ENCODE measurements at regions not wholly inside any gene's neighbourhood (a gene's known extent, or its start where the extent isn't known, plus 50 kb on each side); places are given as distances from the start of the nearest gene placed in this dataset.

DNA sequence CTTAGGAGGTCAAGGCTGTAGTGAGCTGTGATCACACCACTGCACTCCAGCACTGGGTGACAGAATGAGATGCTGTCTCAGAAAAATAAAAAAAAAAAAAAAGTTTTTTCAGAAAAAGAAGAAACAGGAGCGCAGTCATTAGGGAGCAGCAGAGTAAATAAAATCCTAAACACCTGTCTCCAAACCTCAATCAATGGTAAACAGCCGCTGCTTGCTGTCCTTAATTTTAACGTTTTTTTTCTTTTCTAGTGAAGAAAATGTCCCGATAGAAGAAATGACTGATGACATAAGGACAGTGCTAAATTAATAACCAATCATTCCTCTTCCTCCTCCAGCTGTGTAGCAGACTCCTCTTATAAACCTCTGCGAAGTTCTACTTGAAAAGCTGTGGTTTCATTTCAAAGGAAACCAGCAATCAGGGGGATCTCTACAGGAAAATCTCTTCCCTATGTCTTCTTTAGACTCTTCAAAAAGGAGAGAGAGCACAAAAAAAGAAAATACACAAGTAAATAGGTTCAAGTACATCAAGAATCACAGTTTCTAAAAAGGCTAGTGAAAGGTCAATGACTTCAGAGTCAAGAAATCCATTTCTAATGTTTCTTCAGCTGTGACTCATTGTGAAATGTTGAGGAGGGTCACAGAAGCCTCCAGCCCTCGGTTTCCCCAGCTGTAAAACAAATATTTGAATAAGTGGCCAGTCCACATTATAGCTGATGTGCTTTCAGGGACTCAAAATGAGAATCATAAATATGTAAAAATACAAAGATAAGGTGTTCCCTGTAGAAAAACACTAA, 127.6 kb downstream of the TMCO5A start:
- TF ChIP-seq EP300 (IDR thresholded peaks at IDR 0.05; ENCODE audit: borderline replicate concordance) (no peak), FOXM1 (IDR thresholded peaks at IDR 0.05; ENCODE audit: borderline replicate concordance, low read depth) (no peak), CEBPB (IDR thresholded peaks at IDR 0.05) (no peak), ZBTB7A (IDR thresholded peaks at IDR 0.05; ENCODE audit: low read depth) (no peak), TAF1 (IDR thresholded peaks at IDR 0.05; ENCODE audit: low read depth) (no peak)
- TF ChIP-seq, protein P1, sequence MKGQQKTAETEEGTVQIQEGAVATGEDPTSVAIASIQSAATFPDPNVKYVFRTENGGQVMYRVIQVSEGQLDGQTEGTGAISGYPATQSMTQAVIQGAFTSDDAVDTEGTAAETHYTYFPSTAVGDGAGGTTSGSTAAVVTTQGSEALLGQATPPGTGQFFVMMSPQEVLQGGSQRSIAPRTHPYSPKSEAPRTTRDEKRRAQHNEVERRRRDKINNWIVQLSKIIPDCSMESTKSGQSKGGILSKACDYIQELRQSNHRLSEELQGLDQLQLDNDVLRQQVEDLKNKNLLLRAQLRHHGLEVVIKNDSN (IDR thresholded peaks at IDR 0.05), result no peak

DNA sequence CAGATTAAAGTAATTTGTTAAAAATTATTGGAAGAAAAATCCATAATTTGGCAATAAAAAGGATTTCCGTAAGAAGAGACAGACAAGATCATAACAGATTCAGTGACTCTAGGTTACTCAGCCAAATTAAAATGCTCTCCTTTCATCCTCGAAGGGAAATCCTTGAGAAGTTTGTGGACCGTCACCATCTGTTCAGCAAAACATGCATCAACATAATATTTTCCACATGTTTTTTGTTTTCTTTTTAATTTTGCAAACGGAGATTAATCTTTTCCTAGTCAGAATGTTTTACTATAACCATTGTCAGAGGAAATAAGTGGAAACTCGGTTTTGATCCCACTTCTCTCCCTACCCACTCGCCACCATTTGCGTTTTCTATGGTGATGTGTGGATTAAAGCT, 128.3 kb downstream of the TMCO5A start:
- TF ChIP-seq TCF12 (IDR thresholded peaks at IDR 0.05; ENCODE audit: low read depth) (no peak), EGR1 (IDR thresholded peaks at IDR 0.05) (no peak), CREB1 (IDR thresholded peaks at IDR 0.05; ENCODE audit: low read depth) (no peak), NFIC (IDR thresholded peaks at IDR 0.05) (no peak), TEAD4 (IDR thresholded peaks at IDR 0.05) (no peak), ZBTB7A (IDR thresholded peaks at IDR 0.05; ENCODE audit: low read depth) (no peak), FOXM1 (IDR thresholded peaks at IDR 0.05; ENCODE audit: borderline replicate concordance, low read depth) (no peak), YY1 (IDR thresholded peaks at IDR 0.05; ENCODE audit: low read depth) (no peak), CEBPB (IDR thresholded peaks at IDR 0.05) (no peak), RAD21 (IDR thresholded peaks at IDR 0.05; ENCODE audit: low read depth) (no peak), EP300 (IDR thresholded peaks at IDR 0.05; ENCODE audit: borderline replicate concordance) (no peak), TAF1 (IDR thresholded peaks at IDR 0.05; ENCODE audit: low read depth) (no peak)
- TF ChIP-seq, protein P2, sequence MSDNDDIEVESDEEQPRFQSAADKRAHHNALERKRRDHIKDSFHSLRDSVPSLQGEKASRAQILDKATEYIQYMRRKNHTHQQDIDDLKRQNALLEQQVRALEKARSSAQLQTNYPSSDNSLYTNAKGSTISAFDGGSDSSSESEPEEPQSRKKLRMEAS (IDR thresholded peaks at IDR 0.05), result no peak
- TF ChIP-seq, protein P3, sequence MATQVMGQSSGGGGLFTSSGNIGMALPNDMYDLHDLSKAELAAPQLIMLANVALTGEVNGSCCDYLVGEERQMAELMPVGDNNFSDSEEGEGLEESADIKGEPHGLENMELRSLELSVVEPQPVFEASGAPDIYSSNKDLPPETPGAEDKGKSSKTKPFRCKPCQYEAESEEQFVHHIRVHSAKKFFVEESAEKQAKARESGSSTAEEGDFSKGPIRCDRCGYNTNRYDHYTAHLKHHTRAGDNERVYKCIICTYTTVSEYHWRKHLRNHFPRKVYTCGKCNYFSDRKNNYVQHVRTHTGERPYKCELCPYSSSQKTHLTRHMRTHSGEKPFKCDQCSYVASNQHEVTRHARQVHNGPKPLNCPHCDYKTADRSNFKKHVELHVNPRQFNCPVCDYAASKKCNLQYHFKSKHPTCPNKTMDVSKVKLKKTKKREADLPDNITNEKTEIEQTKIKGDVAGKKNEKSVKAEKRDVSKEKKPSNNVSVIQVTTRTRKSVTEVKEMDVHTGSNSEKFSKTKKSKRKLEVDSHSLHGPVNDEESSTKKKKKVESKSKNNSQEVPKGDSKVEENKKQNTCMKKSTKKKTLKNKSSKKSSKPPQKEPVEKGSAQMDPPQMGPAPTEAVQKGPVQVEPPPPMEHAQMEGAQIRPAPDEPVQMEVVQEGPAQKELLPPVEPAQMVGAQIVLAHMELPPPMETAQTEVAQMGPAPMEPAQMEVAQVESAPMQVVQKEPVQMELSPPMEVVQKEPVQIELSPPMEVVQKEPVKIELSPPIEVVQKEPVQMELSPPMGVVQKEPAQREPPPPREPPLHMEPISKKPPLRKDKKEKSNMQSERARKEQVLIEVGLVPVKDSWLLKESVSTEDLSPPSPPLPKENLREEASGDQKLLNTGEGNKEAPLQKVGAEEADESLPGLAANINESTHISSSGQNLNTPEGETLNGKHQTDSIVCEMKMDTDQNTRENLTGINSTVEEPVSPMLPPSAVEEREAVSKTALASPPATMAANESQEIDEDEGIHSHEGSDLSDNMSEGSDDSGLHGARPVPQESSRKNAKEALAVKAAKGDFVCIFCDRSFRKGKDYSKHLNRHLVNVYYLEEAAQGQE (IDR thresholded peaks at IDR 0.05; ENCODE audit: low read depth), result no peak
- TF ChIP-seq, protein P1 (IDR thresholded peaks at IDR 0.05), result no peak

DNA sequence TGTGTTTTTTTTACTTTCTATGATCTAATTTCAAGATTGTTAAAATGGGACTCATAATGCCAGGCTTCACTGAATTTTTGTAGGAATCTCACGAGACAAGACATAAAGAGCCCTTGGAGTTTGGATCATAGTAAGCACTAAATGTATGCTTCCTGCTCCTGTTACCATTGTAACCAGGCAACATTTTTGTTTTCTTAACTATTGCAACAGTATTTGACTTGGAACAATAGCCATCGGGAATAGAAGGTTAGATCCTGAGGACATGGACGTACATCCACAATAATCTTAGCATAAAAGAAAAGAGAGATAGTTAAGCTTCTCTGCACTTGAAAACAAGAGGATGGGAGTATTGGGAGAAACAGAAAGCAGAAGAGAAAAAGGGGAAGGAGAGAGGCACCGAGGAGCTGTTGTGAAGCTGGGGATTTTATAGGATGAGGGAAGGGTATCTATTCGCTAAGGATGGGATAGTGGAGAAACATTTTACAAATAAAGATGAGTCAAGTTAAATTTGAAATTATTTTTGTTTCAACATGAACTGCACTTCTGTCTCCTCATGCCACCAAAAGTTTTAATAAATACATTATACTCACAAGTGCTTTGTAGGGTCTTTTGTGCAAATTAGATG, 131.4 kb downstream of the TMCO5A start:
- TF ChIP-seq TAF1 (IDR thresholded peaks at IDR 0.05; ENCODE audit: low read depth), result no peak
- no peak for TF ChIP-seq CREB1 (IDR thresholded peaks at IDR 0.05; ENCODE audit: low read depth)
- TF ChIP-seq EGR1 (IDR thresholded peaks at IDR 0.05), result no peak
- no peak for TF ChIP-seq CEBPB (IDR thresholded peaks at IDR 0.05)
- TF ChIP-seq FOXM1 (IDR thresholded peaks at IDR 0.05; ENCODE audit: borderline replicate concordance, low read depth), result no peak
- no peak for TF ChIP-seq YY1 (IDR thresholded peaks at IDR 0.05; ENCODE audit: low read depth)
- no peak for TF ChIP-seq TCF12 (IDR thresholded peaks at IDR 0.05; ENCODE audit: low read depth)
- no peak for TF ChIP-seq ZBTB7A (IDR thresholded peaks at IDR 0.05; ENCODE audit: low read depth)
- no peak for TF ChIP-seq RAD21 (IDR thresholded peaks at IDR 0.05; ENCODE audit: low read depth)
- TF ChIP-seq EP300 (IDR thresholded peaks at IDR 0.05; ENCODE audit: borderline replicate concordance), result no peak
- TF ChIP-seq, protein P3 (IDR thresholded peaks at IDR 0.05; ENCODE audit: low read depth), result no peak
- TF ChIP-seq TEAD4 (IDR thresholded peaks at IDR 0.05), result no peak
- TF ChIP-seq NFIC (IDR thresholded peaks at IDR 0.05), result no peak
- TF ChIP-seq, protein P2 (IDR thresholded peaks at IDR 0.05), result no peak
- TF ChIP-seq, protein P1 (IDR thresholded peaks at IDR 0.05), result no peak

DNA sequence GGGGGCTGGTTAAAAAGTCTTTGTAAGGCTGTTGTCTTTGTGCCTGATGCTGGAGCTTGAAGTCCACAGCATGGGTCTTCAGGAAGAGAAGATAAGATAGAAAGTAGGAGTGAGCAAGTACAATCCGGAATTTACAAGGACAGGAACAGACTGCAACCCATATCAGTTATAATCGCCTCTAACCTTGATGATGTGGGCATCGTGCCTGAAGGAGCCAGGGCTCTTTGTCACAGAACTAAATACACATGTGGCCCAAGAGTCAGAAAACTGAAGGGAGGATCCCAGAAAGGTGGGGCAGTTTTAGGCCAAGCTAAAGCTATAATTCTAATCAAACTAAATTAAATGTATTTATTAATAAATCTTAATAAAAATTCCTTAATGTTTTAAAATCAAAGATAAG, 132.2 kb downstream of the TMCO5A start:
- TF ChIP-seq YY1 (IDR thresholded peaks at IDR 0.05; ENCODE audit: low read depth) (no peak), TCF12 (IDR thresholded peaks at IDR 0.05; ENCODE audit: low read depth) (no peak), TAF1 (IDR thresholded peaks at IDR 0.05; ENCODE audit: low read depth) (no peak), CEBPB (IDR thresholded peaks at IDR 0.05) (no peak), RAD21 (IDR thresholded peaks at IDR 0.05; ENCODE audit: low read depth) (no peak), NFIC (IDR thresholded peaks at IDR 0.05) (no peak), CREB1 (IDR thresholded peaks at IDR 0.05; ENCODE audit: low read depth) (no peak), EP300 (IDR thresholded peaks at IDR 0.05; ENCODE audit: borderline replicate concordance) (no peak), EGR1 (IDR thresholded peaks at IDR 0.05) (no peak), ZBTB7A (IDR thresholded peaks at IDR 0.05; ENCODE audit: low read depth) (no peak), FOXM1 (IDR thresholded peaks at IDR 0.05; ENCODE audit: borderline replicate concordance, low read depth) (no peak), TEAD4 (IDR thresholded peaks at IDR 0.05) (no peak)
- TF ChIP-seq, protein P1 (IDR thresholded peaks at IDR 0.05), result no peak
- TF ChIP-seq, protein P2 (IDR thresholded peaks at IDR 0.05), result no peak
- TF ChIP-seq, protein P3 (IDR thresholded peaks at IDR 0.05; ENCODE audit: low read depth), result no peak
